Thoracic aorta (tissue), 2 donors: ENCODE measurements at regions not wholly inside any gene's neighbourhood (a gene's known extent, or its start where the extent isn't known, plus 50 kb on each side); places are given as distances from the start of the nearest gene placed in this dataset.

ENCODE experiments used
- ATAC-seq: fragments of 150-250 bp; one replicate; pipeline ENCODE4 v1.8.0; 2017; ENCODE audit warnings: low read depth; ENCODE audit not compliant: insufficient number of reproducible peaks, low FRiP score
- DNase-seq: peaks from one replicate; pipeline ENCODE4 v3.0.0-alpha.2; 2020; ENCODE audit warnings: low spot score
- H3K27ac ChIP-seq, 2 donors: fragments of 200-600 bp; sonication (generic); 1 replicate in 1 of 2; 2 replicates in 1 of 2; pipeline ENCODE4 v1.5.1; 2016; ENCODE audit warnings: mild to moderate bottlenecking in 2 of 2, moderate library complexity in 2 of 2
- H3K27me3 ChIP-seq: fragments of 200-600 bp; sonication (generic); replicated peaks from 2 replicates; pipeline ENCODE4 v1.6.0; 2016; ENCODE audit warnings: mild to moderate bottlenecking; ENCODE audit not compliant: insufficient read depth
- H3K36me3 ChIP-seq: fragments of 200-600 bp; sonication (generic); one replicate; pipeline ENCODE4 v1.5.1; 2016
- H3K4me1 ChIP-seq, 2 donors: fragments of 200-600 bp; sonication (generic); 1 replicate in 1 of 2; 2 replicates in 1 of 2; pipeline versions ENCODE4 v1.5.1 to v1.6.0; 2016; ENCODE audit warnings: low read depth in 2 of 2, mild to moderate bottlenecking in 1 of 2; ENCODE audit not compliant: control insufficient read depth in 1 of 2
- H3K4me3 ChIP-seq: fragments of 200-600 bp; sonication (generic); 2 replicates; pipeline ENCODE4 v1.5.1; 2016; ENCODE audit warnings: mild to moderate bottlenecking
- H3K9me3 ChIP-seq: fragments of 200-600 bp; sonication (generic); 2 replicates; pipeline ENCODE4 v1.5.1; 2016
- TF ChIP-seq, protein P1 (sequence below): fragments of 200-600 bp; sonication (generic); IDR thresholded peaks from one replicate; pipeline ENCODE4 v1.5.1; 2019; ENCODE audit warnings: antibody characterized with exemption

DNA sequence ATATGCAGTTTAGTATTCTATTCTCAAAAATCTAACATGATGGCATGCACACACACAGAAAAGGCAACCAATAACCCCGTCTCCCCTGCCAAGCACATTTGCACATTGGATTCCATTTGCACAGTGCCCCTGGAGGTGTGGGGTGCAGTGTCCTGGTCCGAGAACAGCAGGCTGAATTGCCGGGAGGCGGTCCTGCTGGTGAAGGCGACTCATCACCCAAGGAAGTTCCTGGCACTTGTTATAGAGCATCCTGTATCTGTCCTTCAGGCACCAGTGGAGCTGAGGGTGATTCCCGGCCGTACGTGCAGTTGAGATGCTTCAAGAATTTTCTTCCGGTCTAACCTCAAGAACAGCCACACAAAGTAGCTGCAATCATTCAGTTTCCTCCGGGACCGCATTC lies 73.0 kb upstream of the RAB12 start:
- Histone ChIP-seq H3K27me3 (no peaks in the 10 kb centered on the region), H3K27ac (no peak overlapping the region), H3K4me1 (no peaks in the 10 kb centered on the region), H3K36me3 (no peaks in the 10 kb centered on the region), H3K9me3 (peaks cover 15% of the 10 kb centered on the region), H3K4me3 (no peak overlapping the region)
- TF ChIP-seq, protein P1, sequence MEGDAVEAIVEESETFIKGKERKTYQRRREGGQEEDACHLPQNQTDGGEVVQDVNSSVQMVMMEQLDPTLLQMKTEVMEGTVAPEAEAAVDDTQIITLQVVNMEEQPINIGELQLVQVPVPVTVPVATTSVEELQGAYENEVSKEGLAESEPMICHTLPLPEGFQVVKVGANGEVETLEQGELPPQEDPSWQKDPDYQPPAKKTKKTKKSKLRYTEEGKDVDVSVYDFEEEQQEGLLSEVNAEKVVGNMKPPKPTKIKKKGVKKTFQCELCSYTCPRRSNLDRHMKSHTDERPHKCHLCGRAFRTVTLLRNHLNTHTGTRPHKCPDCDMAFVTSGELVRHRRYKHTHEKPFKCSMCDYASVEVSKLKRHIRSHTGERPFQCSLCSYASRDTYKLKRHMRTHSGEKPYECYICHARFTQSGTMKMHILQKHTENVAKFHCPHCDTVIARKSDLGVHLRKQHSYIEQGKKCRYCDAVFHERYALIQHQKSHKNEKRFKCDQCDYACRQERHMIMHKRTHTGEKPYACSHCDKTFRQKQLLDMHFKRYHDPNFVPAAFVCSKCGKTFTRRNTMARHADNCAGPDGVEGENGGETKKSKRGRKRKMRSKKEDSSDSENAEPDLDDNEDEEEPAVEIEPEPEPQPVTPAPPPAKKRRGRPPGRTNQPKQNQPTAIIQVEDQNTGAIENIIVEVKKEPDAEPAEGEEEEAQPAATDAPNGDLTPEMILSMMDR, result no peak
- ATAC-seq (no peak), DNase-seq (no peak)

DNA sequence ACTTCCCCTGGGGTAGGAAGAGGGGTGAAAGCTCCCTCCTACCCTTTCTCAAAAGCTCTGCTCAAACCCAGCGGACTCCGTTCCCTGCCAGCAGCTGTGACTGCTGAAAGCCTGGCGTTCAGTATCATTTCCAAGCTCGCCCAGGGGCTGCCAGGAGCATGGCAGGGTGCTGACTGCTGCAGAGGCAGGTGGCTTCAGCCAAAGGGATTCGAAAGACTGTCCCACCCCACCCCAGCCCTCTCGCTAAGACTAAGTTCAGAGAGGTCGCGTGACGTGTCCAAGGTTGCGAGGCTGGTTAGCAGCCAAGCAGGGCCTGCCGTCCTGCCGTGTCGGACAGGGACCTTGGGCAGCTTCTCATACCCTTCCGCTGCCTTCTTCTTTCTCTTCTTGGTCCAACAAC lies 72.3 kb upstream of the RAB12 start:
- Histone ChIP-seq H3K36me3 (no peaks in the 10 kb centered on the region), H3K9me3 (peaks cover 10% of the 10 kb centered on the region), H3K4me1 (no peaks in the 10 kb centered on the region), H3K4me3 (no peak overlapping the region), H3K27me3 (no peaks in the 10 kb centered on the region), H3K27ac (no peak overlapping the region)
- DNase-seq (no peak), ATAC-seq (no peak)
- TF ChIP-seq, protein P1, result no peak

DNA sequence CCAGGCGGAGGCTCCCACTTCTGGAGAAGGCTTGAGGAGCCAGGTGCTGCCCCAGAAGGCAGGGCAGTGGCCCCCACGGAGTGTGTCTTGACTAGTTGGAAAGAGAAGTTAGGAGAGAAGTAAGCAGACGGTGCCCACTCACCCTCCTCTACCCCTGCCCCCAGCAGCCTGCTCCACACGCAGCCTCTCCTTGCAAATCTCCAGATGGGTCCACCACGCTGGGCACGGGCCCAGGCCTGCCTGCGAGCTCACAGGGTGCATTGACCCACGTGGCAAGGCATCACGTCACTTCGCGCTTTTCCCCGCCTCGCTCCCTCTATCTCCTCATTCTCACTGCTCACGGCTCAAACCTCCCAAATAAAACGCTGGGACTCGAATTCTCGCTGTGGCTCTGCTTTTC lies 71.8 kb upstream of the RAB12 start:
- DNase-seq (no peak), ATAC-seq (no peak)
- H3K4me3 ChIP-seq, result no peak overlapping the region
- no peaks in the 10 kb centered on the region for H3K36me3 ChIP-seq
- peaks cover 6% of the 10 kb centered on the region for H3K9me3 ChIP-seq
- H3K4me1 ChIP-seq, result no peaks in the 10 kb centered on the region
- no peaks in the 10 kb centered on the region for H3K27me3 ChIP-seq
- no peak overlapping the region for H3K27ac ChIP-seq
- TF ChIP-seq, protein P1, result no peak

DNA sequence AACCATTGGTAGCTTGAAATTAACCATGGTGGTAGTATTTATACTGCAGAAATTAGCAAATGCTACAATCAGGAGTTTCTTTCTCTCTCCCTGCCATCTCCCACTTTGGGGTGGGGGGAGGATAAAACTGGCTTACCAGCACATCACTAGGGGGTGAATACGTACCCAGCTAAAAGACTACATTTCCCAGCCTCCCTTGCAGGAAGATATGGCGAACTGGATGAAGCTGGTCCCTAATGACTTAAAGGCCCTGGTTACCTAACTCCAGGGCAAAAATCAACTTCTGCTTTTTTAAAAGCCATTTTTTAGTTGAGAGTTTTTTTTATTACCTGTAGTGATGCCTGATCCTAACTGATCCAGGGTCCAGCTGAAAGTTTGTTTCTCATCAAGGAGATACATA lies 70.3 kb upstream of the RAB12 start:
- TF ChIP-seq, protein P1, result no peak
- H3K4me1 ChIP-seq, result no peaks in the 10 kb centered on the region
- no peak overlapping the region for H3K27ac ChIP-seq
- H3K4me3 ChIP-seq, result no peak overlapping the region
- DNase-seq (no peak), ATAC-seq (no peak)
- no peaks in the 10 kb centered on the region for H3K36me3 ChIP-seq
- H3K27me3 ChIP-seq, result no peaks in the 10 kb centered on the region
- no peaks in the 10 kb centered on the region for H3K9me3 ChIP-seq

DNA sequence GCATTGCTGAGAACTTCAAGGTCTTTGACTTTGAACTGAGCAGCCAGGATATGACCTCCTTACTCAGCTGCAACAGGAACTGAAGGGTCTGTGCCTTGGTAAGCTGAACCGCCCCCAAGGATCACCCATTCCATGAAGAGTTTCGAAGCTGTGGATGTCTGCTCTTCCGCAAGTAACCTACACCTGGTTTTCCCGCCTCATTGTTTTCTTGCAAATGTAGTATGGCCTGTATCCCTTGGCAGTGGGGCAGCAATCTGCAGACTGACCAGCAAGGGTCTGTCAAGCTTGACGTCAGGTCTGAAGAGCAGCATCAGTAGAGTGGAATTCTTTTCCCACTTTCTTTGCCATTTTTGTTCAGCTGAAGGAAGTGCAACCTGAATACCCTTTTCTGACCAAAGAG lies 62.6 kb upstream of the RAB12 start:
- no peaks in the 10 kb centered on the region for H3K36me3 ChIP-seq
- no peak for DNase-seq

More for the DNA sequence above, 62.6 kb upstream of the RAB12 start:
- no peak overlapping the region for H3K27ac ChIP-seq
- ATAC-seq, result no peak
- no peaks in the 10 kb centered on the region for H3K9me3 ChIP-seq
- no peak overlapping the region for H3K4me3 ChIP-seq
- H3K4me1 ChIP-seq, result no peaks in the 10 kb centered on the region
- no peaks in the 10 kb centered on the region for H3K27me3 ChIP-seq
- TF ChIP-seq, protein P1, result no peak
